ENCODE measurements at regions not wholly inside any gene's neighbourhood (a gene's known extent, or its start where the extent isn't known, plus 50 kb on each side); places are given as distances from the start of the nearest gene placed in this dataset.

- TF ChIP-seq POLR2A (IDR thresholded peaks at IDR 0.05), result no peak
- TF ChIP-seq, protein P1, sequence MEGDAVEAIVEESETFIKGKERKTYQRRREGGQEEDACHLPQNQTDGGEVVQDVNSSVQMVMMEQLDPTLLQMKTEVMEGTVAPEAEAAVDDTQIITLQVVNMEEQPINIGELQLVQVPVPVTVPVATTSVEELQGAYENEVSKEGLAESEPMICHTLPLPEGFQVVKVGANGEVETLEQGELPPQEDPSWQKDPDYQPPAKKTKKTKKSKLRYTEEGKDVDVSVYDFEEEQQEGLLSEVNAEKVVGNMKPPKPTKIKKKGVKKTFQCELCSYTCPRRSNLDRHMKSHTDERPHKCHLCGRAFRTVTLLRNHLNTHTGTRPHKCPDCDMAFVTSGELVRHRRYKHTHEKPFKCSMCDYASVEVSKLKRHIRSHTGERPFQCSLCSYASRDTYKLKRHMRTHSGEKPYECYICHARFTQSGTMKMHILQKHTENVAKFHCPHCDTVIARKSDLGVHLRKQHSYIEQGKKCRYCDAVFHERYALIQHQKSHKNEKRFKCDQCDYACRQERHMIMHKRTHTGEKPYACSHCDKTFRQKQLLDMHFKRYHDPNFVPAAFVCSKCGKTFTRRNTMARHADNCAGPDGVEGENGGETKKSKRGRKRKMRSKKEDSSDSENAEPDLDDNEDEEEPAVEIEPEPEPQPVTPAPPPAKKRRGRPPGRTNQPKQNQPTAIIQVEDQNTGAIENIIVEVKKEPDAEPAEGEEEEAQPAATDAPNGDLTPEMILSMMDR (IDR thresholded peaks at IDR 0.05), result no peak
- H3K4me3 ChIP-seq (ENCODE audit: low read depth, poor library complexity, severe bottlenecking), result no peak overlapping the region
- intact Hi-C loops (cut with DNase I; ENCODE audit: low total_unique reads), result no loop called here
- WGBS, 2 donors, result 77 to 80% methylated on average over 4 of the region's 4 CpGs
- no peak for DNase-seq (ENCODE audit: low spot score in 2 of 2)
Observed at GRCh38 chr13:37929308-37929707, 59.7 kb upstream of the TRPC4 start.

DNA sequence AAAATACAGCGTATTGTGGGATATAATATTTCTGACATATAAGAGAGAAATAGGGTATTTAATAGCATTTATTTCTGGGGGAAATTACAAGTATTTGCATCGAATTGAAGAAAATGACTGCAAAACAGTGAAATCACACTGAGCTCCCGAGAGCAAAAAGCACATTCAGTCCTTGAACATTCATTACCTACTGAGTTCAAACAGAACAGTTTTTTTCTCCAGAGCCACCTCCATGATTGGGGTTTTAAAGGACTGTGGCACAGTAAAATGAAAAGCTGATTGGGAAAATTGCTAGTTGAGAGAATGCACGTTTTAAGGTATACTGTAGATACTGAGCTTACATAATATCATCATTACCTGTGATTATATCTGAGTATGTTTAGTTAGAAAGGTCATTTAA lies 58.0 kb upstream of the TRPC4 start:
- no peak for TF ChIP-seq POLR2A (IDR thresholded peaks at IDR 0.05)
- TF ChIP-seq, protein P1 (IDR thresholded peaks at IDR 0.05), result no peak
- DNase-seq (ENCODE audit: low spot score in 2 of 2), result no peak
- WGBS, 2 donors, result 61 to 72% methylated on average over 4 of the region's 4 CpGs
- intact Hi-C loops (cut with DNase I; ENCODE audit: low total_unique reads), result no loop called here
- H3K4me3 ChIP-seq (ENCODE audit: low read depth, poor library complexity, severe bottlenecking), result no peak overlapping the region

GRCh38 chr13:37925878-37926473 lies 56.4 kb upstream of the TRPC4 start:
- 85 to 88% methylated on average over 7 of the region's 7 CpGs for WGBS, 2 donors
- TF ChIP-seq POLR2A (IDR thresholded peaks at IDR 0.05), result no peak
- TF ChIP-seq, protein P1 (IDR thresholded peaks at IDR 0.05), result no peak
- H3K4me3 ChIP-seq (ENCODE audit: low read depth, poor library complexity, severe bottlenecking), result no peak overlapping the region
- DNase-seq (ENCODE audit: low spot score in 2 of 2), result no peak
- intact Hi-C loops (cut with DNase I; ENCODE audit: low total_unique reads), result no loop called here

DNA sequence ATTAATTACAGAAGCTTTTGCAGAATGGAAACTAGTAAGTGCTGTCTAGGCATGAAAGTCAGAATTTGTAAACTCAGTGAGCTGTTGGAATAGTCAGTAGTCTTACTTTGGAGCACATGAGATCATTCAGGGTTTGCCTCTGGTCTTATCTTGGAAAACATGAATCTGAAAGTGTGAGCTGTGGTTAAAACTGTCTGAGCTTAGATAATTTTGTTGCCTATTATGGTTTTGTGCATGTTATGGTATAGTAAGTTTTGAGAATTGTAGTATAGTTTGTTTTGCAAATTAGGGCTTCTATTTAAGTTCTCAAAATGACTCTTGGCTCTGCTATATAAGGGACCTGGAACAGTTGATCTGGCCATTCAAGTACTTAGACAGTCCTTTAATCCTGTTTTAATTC lies 53.7 kb upstream of the TRPC4 start:
- intact Hi-C loops (cut with DNase I; ENCODE audit: low total_unique reads), result loop anchor here (5.0 kb wide), 1 partner anchor 1086 kb away; no protein-coding TSS in a partner anchor
- H3K4me3 ChIP-seq (ENCODE audit: low read depth, poor library complexity, severe bottlenecking), result no peak overlapping the region
- TF ChIP-seq POLR2A (IDR thresholded peaks at IDR 0.05), result no peak
- TF ChIP-seq, protein P1 (IDR thresholded peaks at IDR 0.05), result no peak
- DNase-seq (ENCODE audit: low spot score in 2 of 2), result no peak

GRCh38 chr13:37919329-37919880 lies 49.8 kb upstream of the TRPC4 start:
- TF ChIP-seq POLR2A (IDR thresholded peaks at IDR 0.05), result no peak
- TF ChIP-seq, protein P1 (IDR thresholded peaks at IDR 0.05), result no peak
- intact Hi-C loops (cut with DNase I; ENCODE audit: low total_unique reads), result no loop called here
- 65 to 66% methylated on average over 4 of the region's 4 CpGs for WGBS, 2 donors
- no peak overlapping the region for H3K4me3 ChIP-seq (ENCODE audit: low read depth, poor library complexity, severe bottlenecking)
- DNase-seq (ENCODE audit: low spot score in 2 of 2), result no peak
